Kidney epithelial cell (primary cell): ENCODE measurements at regions not wholly inside any gene's neighbourhood (a gene's known extent, or its start where the extent isn't known, plus 50 kb on each side); places are given as distances from the start of the nearest gene placed in this dataset.

ENCODE experiments used
- DNase-seq: peaks from one replicate; pipeline ENCODE4 v3.0.0-alpha.2; 2010; ENCODE audit warnings: low read depth
- H3K27me3 ChIP-seq: 2 replicates; pipeline ENCODE4 v1.6.0; 2011; ENCODE audit warnings: low read length; ENCODE audit not compliant: control insufficient read depth, insufficient read depth
- H3K36me3 ChIP-seq: 2 replicates; pipeline ENCODE4 v1.5.1; 2011; ENCODE audit warnings: low read length; ENCODE audit not compliant: control insufficient read depth, insufficient read depth
- H3K4me3 ChIP-seq: 2 replicates; pipeline ENCODE4 v1.5.1; 2011; ENCODE audit warnings: low read depth, mild to moderate bottlenecking, control low read depth, low read length
- CTCF ChIP-seq: IDR thresholded peaks from 2 replicates; pipeline ENCODE4 v1.5.1; 2011; ENCODE audit warnings: mild to moderate bottlenecking, moderate library complexity, low read length, control low read depth, inconsistent platforms; ENCODE audit not compliant: insufficient read depth, poor library complexity, severe bottlenecking

DNA sequence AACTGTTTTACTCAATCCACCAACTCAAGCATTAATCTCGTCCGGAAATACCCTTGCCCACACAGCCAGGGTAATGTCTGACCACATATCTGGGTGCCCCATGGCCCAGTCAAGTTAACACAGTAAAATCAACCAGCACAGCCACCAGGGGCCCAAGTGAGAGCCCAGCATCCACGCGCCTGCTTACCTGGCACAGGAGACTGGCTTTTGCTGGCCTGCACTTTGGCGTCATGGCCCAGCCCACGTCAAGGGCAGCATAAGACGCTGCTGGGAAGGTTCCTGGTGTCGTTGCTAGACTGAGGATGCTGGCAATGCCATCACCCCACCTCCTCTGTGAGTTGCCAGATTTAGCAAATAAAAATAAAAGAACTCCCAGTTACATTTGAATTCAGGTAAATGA lies 53.6 kb upstream of the BCL11B start:
- TF ChIP-seq CTCF: no peak
- DNase-seq: no peak
- H3K27me3 ChIP-seq: peaks cover 15% of the 10 kb centered on the region
- H3K4me3 ChIP-seq: no peak overlapping the region
- no peaks in the 10 kb centered on the region for H3K36me3 ChIP-seq

DNA sequence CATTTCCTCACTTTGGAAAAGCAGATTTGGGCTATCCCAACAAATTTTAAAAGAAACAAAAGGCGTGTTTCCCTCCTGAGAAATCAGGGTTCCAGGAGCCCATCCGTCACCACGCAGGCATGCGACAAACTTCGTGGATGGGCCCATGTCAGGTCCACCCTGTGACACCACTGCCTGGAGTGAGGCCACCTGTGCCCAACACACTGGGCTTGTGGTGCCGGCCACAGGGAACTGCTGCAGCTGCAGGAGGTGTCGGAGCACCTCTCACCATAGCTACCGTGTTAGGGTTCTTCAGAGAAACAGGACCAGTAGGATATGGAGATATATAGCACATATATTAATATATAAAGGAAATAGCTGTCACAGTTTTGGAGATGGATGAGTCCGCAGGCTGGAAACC lies 53.0 kb upstream of the BCL11B start:
- Histone ChIP-seq H3K36me3 (no peaks in the 10 kb centered on the region), H3K4me3 (no peak overlapping the region), H3K27me3 (peaks cover 13% of the 10 kb centered on the region)
- no peak for DNase-seq
- no peak for TF ChIP-seq CTCF

DNA sequence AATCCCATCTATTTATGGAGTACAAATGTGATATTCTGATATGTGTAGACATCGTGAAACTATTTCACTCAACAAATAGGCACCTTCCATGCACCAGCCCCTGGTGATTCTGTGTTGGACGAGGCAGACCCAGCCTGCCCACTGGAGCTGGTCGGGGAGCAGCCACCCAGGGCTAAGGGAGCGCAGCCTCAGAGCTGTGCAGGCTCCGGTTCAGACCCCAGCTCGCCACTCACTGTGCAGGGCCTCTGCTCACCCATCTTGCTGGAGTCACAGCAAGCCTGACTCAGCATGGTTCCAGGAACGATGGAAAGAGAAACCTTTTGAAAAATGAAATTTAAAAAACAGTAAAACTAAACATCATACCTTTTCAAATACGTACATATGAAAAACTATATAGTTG lies 52.3 kb upstream of the BCL11B start:
- no peak overlapping the region for H3K4me3 ChIP-seq
- no peaks in the 10 kb centered on the region for H3K36me3 ChIP-seq
- DNase-seq: no peak
- peaks cover 13% of the 10 kb centered on the region for H3K27me3 ChIP-seq
- TF ChIP-seq CTCF: no peak

- Histone ChIP-seq H3K27me3 (peaks cover 12% of the 10 kb centered on the region), H3K36me3 (no peaks in the 10 kb centered on the region), H3K4me3 (no peak overlapping the region)
- DNase-seq: no peak
- no peak for TF ChIP-seq CTCF
These were observed 51.7 kb upstream of the BCL11B start for GRCh38 chr14:99323603-99324185.

GRCh38 chr14:99322731-99323599 lies 51.0 kb upstream of the BCL11B start:
- H3K36me3 ChIP-seq: no peaks in the 10 kb centered on the region
- no peak for DNase-seq
- TF ChIP-seq CTCF: no peak
- H3K27me3 ChIP-seq: peaks cover 8% of the 10 kb centered on the region
- H3K4me3 ChIP-seq: no peak overlapping the region
